ENCODE measurements at regions not wholly inside any gene's neighbourhood (a gene's known extent, or its start where the extent isn't known, plus 50 kb on each side); places are given as distances from the start of the nearest gene placed in this dataset.

DNA sequence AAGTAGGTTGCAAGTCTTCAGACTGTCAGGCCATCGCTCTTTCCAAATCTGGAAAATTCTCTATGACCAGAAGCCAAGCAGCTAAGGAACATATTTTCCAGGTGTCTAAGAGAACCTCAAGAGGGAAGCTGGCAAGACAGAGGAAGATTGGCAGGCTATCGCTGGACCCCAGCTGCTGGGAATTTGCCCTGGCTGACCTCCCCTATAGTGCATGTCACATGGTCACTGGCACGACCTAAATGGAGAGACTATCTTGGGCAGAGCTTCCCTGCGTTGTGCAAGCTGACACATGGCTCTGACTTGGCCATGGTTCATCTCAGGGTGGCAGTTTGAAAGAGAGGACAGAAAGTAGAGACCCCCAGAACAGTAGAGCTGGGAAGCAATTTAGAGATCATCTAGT lies 104.9 kb upstream of the ZNF618 start:
- Histone ChIP-seq H3K4me1 (ENCODE audit: control insufficient read depth, insufficient read depth, low read length) (no peaks in the 10 kb centered on the region), H4K91ac (ENCODE audit: insufficient read depth, low read depth, low read length) (no peak overlapping the region), H3K27ac (ENCODE audit: insufficient read depth, low read length) (no peak overlapping the region), H3K9me1 (ENCODE audit: insufficient read depth, low read length) (no peaks in the 10 kb centered on the region), H3K4ac (ENCODE audit: low read depth, low read length) (no peak overlapping the region), H2BK20ac (ENCODE audit: low read depth, low read length) (no peak overlapping the region), H2AK9ac (replicated peaks; ENCODE audit: low read depth, low read length, poor library complexity) (no peak overlapping the region), H4K5ac (ENCODE audit: low read depth, low read length) (no peak overlapping the region), H4K20me1 (ENCODE audit: insufficient read depth, low read length) (no peaks in the 10 kb centered on the region), H3K56ac (ENCODE audit: extremely low read depth, insufficient read depth, low read length) (no peak overlapping the region), H3K27me3 (ENCODE audit: control insufficient read depth, insufficient read depth, low read length) (peaks cover 48% of the 10 kb centered on the region), H4K8ac (ENCODE audit: low read depth in 2 of 2, low read length in 2 of 2) (no peak overlapping the region), H2BK15ac (ENCODE audit: low read depth, low read length) (no peak overlapping the region), H2AFZ (replicated peaks; ENCODE audit: low read length, poor library complexity) (no peak overlapping the region), H3K18ac (ENCODE audit: low read depth, low read length) (no peak overlapping the region), H3K23ac (ENCODE audit: low read depth, low read length) (no peak overlapping the region), H2AK5ac (ENCODE audit: low read depth, low read length) (no peak overlapping the region), H3K36me3 (ENCODE audit: control insufficient read depth, insufficient read depth, low read length) (no peaks in the 10 kb centered on the region), H3K9me3 (ENCODE audit: control insufficient read depth, insufficient read depth, low read length) (peaks cover 3% of the 10 kb centered on the region; the same call in 1 of the 2 replicates), H3K4me2 (ENCODE audit: low read depth, low read length) (no peak overlapping the region), H2BK120ac (ENCODE audit: low read depth, low read length) (no peak overlapping the region), H3K4me3 (ENCODE audit: insufficient read depth, low read depth, low read length) (no peak overlapping the region), H2BK5ac (ENCODE audit: low read depth, low read length, poor library complexity, severe bottlenecking) (no peak overlapping the region), H3K14ac (replicated peaks; ENCODE audit: low read depth, low read length) (no peak overlapping the region), H3K79me1 (ENCODE audit: low read depth in 1 of 2, low read length in 2 of 2) (no peaks in the 10 kb centered on the region), H3K9ac (ENCODE audit: low read depth, low read length) (no peak overlapping the region)
- POLR2A ChIA-PET (ENCODE audit: unreplicated experiment) = no interaction called here
- dilution Hi-C loops (cut with HindIII; ENCODE audit: low sequenced_read_pairs, unreplicated experiment) (no loop called here), intact Hi-C loops (cut with micrococcal nuclease) (no loop called here), in situ Hi-C loops (cut with MboI; ENCODE audit: low sequenced_read_pairs) (loop anchor here (25.0 kb wide), 1 partner anchor 91 kb away; no protein-coding TSS in a partner anchor)
- TF ChIP-seq BHLHE40 (IDR thresholded peaks at IDR 0.05; ENCODE audit: low read depth, low read length) = no peak
- TF ChIP-seq, protein P1, sequence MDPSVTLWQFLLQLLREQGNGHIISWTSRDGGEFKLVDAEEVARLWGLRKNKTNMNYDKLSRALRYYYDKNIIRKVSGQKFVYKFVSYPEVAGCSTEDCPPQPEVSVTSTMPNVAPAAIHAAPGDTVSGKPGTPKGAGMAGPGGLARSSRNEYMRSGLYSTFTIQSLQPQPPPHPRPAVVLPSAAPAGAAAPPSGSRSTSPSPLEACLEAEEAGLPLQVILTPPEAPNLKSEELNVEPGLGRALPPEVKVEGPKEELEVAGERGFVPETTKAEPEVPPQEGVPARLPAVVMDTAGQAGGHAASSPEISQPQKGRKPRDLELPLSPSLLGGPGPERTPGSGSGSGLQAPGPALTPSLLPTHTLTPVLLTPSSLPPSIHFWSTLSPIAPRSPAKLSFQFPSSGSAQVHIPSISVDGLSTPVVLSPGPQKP (IDR thresholded peaks at IDR 0.05; ENCODE audit: borderline replicate concordance, low read depth, low read length) = no peak
- TF ChIP-seq POLR2A (IDR thresholded peaks at IDR 0.05; ENCODE audit: low read depth, low read length) = no peak
- no peak for TF ChIP-seq FOS (IDR thresholded peaks at IDR 0.05; ENCODE audit: low read depth, low read length)
- TF ChIP-seq MAFK (IDR thresholded peaks at IDR 0.05; ENCODE audit: low read depth, low read length) = no peak
- TF ChIP-seq, protein P2, sequence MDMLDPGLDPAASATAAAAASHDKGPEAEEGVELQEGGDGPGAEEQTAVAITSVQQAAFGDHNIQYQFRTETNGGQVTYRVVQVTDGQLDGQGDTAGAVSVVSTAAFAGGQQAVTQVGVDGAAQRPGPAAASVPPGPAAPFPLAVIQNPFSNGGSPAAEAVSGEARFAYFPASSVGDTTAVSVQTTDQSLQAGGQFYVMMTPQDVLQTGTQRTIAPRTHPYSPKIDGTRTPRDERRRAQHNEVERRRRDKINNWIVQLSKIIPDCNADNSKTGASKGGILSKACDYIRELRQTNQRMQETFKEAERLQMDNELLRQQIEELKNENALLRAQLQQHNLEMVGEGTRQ (IDR thresholded peaks at IDR 0.05; ENCODE audit: low read depth, low read length) = no peak
- no peak for TF ChIP-seq MXI1 (IDR thresholded peaks at IDR 0.05; ENCODE audit: borderline replicate concordance, low read depth, low read length)
- TF ChIP-seq NFE2L2 (IDR thresholded peaks at IDR 0.05; ENCODE audit: low read depth, low read length) = no peak
- no peak for TF ChIP-seq CHD1 (IDR thresholded peaks at IDR 0.05; ENCODE audit: low read depth, low read length)
- TF ChIP-seq RFX5 (IDR thresholded peaks at IDR 0.05; ENCODE audit: low read depth, low read length) = no peak
- TF ChIP-seq CEBPB (IDR thresholded peaks at IDR 0.05; ENCODE audit: low read depth, low read length) = no peak
- TF ChIP-seq, protein P3, sequence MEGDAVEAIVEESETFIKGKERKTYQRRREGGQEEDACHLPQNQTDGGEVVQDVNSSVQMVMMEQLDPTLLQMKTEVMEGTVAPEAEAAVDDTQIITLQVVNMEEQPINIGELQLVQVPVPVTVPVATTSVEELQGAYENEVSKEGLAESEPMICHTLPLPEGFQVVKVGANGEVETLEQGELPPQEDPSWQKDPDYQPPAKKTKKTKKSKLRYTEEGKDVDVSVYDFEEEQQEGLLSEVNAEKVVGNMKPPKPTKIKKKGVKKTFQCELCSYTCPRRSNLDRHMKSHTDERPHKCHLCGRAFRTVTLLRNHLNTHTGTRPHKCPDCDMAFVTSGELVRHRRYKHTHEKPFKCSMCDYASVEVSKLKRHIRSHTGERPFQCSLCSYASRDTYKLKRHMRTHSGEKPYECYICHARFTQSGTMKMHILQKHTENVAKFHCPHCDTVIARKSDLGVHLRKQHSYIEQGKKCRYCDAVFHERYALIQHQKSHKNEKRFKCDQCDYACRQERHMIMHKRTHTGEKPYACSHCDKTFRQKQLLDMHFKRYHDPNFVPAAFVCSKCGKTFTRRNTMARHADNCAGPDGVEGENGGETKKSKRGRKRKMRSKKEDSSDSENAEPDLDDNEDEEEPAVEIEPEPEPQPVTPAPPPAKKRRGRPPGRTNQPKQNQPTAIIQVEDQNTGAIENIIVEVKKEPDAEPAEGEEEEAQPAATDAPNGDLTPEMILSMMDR (conservative IDR thresholded peaks at IDR 0.05; ENCODE audit: low read depth, low read length) = no peak
- TF ChIP-seq MAZ (IDR thresholded peaks at IDR 0.05; ENCODE audit: borderline replicate concordance, low read depth, low read length) = no peak
- TF ChIP-seq SMC3 (IDR thresholded peaks at IDR 0.05; ENCODE audit: low read depth, low read length) = no peak
- TF ChIP-seq RCOR1 (IDR thresholded peaks at IDR 0.05; ENCODE audit: insufficient replicate concordance, low read length) = no peak
- TF ChIP-seq RAD21 (IDR thresholded peaks at IDR 0.05; ENCODE audit: low read length) = no peak
- DNase-seq = no peak
- CTCF ChIA-PET = no interaction called here
- no peak for ATAC-seq (ENCODE audit: low read depth)
- no TSS peak for BruUV-seq (replicated peaks)
- 50% methylated on average over 2 of the region's 4 CpGs; no CpG with 5 or more reads in 1 of the 2 experiments for WGBS, 2 experiments (ENCODE audit: extremely low coverage in 2 of 2, insufficient read length in 1 of 2)

Measured in IMR-90 (cell line).